Right lobe of liver (tissue), 6 donors: ENCODE measurements at regions not wholly inside any gene's neighbourhood (a gene's known extent, or its start where the extent isn't known, plus 50 kb on each side); places are given as distances from the start of the nearest gene placed in this dataset.

Experiments used
- ATAC-seq, 4 donors: fragments of 200-7000 bp; cut with Tn5 transposase; one replicate each; pipeline ENCODE4 v1.9.1; 2020; ENCODE audit warnings: mild to moderate bottlenecking in 4 of 4, moderate library complexity in 4 of 4
- DNase-seq, 3 donors: peaks; one replicate each; pipeline ENCODE4 v3.0.0-alpha.2; 2020
- H3K27ac ChIP-seq, 3 donors: fragments of 200-600 bp; one replicate each; pipeline ENCODE4 v1.8.0; 2022
- H3K27me3 ChIP-seq, 2 donors: fragments of 200-600 bp; one replicate each; pipeline ENCODE4 v1.8.0; 2022
- H3K36me3 ChIP-seq, 4 donors: fragments of 200-600 bp; sonication (generic) in 1 of 4; one replicate each; pipeline versions ENCODE4 v1.5.1 to v1.8.0; 2017 to 2022; ENCODE audit warnings: control low read depth in 1 of 4
- H3K4me1 ChIP-seq, 4 donors: fragments of 200-600 bp; sonication (generic) in 1 of 4; one replicate each; pipeline versions ENCODE4 v1.5.1 to v1.8.0; 2017 to 2022; ENCODE audit warnings: control low read depth in 1 of 4
- H3K4me3 ChIP-seq, 3 donors: fragments of 200-600 bp; one replicate each; pipeline ENCODE4 v1.8.0; 2022
- H3K9me3 ChIP-seq, 4 donors: fragments of 200-600 bp; sonication (generic) in 1 of 4; one replicate each; pipeline versions ENCODE4 v1.5.1 to v1.8.0; 2017 to 2022; ENCODE audit warnings: control low read depth in 1 of 4
- POLR2A ChIP-seq: fragments of 450-650 bp; IDR thresholded peaks from one replicate; pipeline ENCODE4 v1.6.1; 2017; ENCODE audit warnings: antibody characterized with exemption, mild to moderate bottlenecking
- WGBS: methylation state at CpG from one replicate; pipeline ENCODE4 v1.1.6; 2018; ENCODE audit warnings: low coverage, low lambda C conversion rate; ENCODE audit not compliant: insufficient coverage; ENCODE audit errors: missing lambda C conversion rate; 5-methylcytosine and 5-hydroxymethylcytosine counted together
- intact Hi-C, 2 donors: fragments of 100-400 bp; cut with DNase I; formaldehyde crosslinking; loops; one replicate each; pipeline versions ENCODE4 v1.11.2 to v1.14.1; 2022
- TF ChIP-seq, protein P1 (sequence below), 4 donors: fragments of 200-600 bp in 3 of 4; fragments of 450-650 bp in 1 of 4; IDR thresholded peaks; one replicate each; pipeline versions ENCODE4 v1.5.1 to v1.8.0; 2016 to 2022; ENCODE audit warnings: antibody characterized with exemption in 4 of 4, mild to moderate bottlenecking in 2 of 4
- donor health status: DM: no; HTN: yes; CAD: no.
- donor health status: DM: no; HTN: no; CAD: no.
- donor health status: DM: no; HTN: no; CAD: no.
- donor health status: DM: no; HTN: yes; CAD: no.
- donor health status: DM: no; HTN: yes; CAD: no.

DNA sequence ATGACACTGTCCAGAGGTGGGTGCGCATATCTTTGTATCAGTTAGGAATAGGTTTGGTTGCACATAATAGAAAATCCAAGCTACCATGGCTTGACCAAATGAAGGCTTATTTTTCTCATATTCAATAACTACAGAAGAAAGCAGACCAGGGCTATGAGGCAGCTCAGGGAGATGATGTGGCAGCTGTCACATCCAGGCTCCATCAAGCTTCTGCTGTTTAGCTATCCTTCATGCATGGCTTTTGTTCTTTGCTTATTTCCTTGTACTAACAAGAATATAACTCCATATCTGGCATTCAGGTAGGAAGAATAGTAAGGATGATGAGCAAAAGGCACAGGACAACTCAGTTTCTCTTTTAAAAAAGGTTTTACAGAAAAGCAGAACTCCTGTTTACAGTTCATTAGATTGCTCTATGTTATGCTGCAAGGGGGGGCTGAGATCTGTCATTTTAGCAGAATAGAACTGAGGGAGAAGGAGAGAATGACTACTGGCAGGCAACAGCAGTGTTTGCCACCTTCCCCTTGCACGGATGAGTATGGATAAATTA is 336.1 kb downstream of the MLLT3 start:
- no peak overlapping the region for H3K27ac ChIP-seq
- DNase-seq (no peak), ATAC-seq (no peak)
- no peaks in the 10 kb centered on the region for H3K4me1 ChIP-seq
- no peak overlapping the region for H3K4me3 ChIP-seq
- intact Hi-C loops: no loop called here
- no peaks in the 10 kb centered on the region for H3K9me3 ChIP-seq
- TF ChIP-seq POLR2A: no peak
- TF ChIP-seq, protein P1, sequence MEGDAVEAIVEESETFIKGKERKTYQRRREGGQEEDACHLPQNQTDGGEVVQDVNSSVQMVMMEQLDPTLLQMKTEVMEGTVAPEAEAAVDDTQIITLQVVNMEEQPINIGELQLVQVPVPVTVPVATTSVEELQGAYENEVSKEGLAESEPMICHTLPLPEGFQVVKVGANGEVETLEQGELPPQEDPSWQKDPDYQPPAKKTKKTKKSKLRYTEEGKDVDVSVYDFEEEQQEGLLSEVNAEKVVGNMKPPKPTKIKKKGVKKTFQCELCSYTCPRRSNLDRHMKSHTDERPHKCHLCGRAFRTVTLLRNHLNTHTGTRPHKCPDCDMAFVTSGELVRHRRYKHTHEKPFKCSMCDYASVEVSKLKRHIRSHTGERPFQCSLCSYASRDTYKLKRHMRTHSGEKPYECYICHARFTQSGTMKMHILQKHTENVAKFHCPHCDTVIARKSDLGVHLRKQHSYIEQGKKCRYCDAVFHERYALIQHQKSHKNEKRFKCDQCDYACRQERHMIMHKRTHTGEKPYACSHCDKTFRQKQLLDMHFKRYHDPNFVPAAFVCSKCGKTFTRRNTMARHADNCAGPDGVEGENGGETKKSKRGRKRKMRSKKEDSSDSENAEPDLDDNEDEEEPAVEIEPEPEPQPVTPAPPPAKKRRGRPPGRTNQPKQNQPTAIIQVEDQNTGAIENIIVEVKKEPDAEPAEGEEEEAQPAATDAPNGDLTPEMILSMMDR (IDR thresholded peaks at IDR 0.05): no peak
- no peaks in the 10 kb centered on the region for H3K27me3 ChIP-seq
- no peaks in the 10 kb centered on the region for H3K36me3 ChIP-seq
- WGBS: 39% methylated on average over 2 of the region's 2 CpGs

DNA sequence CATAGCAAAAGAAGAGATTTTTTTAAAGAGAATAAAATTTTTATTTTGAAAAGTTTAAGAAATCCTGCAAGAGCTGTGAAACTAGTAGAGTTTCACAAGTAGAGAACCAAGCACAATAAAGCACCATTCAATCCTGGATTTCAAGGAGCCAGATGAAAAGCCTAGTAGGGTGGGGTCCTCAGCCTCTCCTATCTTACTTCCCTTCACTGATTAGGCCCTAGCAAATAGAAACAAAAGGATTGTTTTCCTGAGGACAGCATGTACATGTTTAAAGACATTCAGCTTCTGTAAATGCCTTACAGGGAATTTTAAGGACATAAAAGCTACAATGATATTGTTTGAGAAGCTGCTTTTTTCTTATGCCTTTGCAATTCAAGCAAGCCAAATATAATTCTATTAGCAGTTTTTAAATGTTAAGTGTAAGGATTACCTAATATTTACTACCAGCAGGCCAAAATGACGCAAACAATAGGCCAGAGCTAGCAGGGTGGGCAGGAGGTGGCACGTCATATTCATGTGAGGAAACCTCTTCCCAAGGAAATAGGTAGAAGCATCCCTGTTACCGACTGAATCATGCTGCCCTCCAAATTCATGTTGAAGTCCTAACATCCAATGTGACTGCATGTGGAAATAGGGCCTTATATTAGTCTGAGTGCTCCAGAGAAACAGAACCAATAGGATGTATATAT is 337.6 kb downstream of the MLLT3 start:
- Histone ChIP-seq H3K36me3 (no peaks in the 10 kb centered on the region), H3K9me3 (no peaks in the 10 kb centered on the region), H3K27me3 (no peaks in the 10 kb centered on the region), H3K4me3 (no peak overlapping the region), H3K27ac (no peak overlapping the region), H3K4me1 (no peaks in the 10 kb centered on the region)
- no peak for DNase-seq
- TF ChIP-seq POLR2A: no peak
- TF ChIP-seq, protein P1 (IDR thresholded peaks at IDR 0.05): no peak
- no peak for ATAC-seq
- WGBS: 33% methylated on average over 1 of the region's 3 CpGs
- intact Hi-C loops: no loop called here

DNA sequence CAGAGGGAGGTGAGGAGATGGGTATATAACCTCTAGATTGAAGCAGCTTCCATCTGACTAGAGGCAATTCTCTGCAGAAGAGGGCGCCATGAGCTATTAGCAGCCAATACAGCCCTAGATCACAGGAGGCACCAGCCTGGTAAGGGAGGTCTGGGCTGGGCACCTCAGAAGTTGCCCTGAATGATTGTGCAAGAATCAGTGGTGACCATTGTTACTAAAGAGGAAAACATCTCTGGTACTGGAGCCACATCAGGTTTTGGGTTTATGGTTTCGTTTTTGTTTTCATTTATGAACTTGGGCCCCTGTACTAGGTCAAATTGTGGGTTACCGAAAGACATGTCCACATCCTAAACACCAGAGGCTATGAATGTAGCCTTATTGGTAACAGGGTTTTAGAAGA is 342.0 kb downstream of the MLLT3 start:
- Histone ChIP-seq H3K36me3 (no peaks in the 10 kb centered on the region), H3K27me3 (no peaks in the 10 kb centered on the region), H3K9me3 (no peaks in the 10 kb centered on the region), H3K27ac (no peak overlapping the region), H3K4me1 (no peaks in the 10 kb centered on the region), H3K4me3 (no peak overlapping the region)
- DNase-seq (no peak), ATAC-seq (no peak)
- TF ChIP-seq, protein P1 (IDR thresholded peaks at IDR 0.05): no peak
- TF ChIP-seq POLR2A: no peak
- intact Hi-C loops: no loop called here
- WGBS: 62% methylated on average over 3 of the region's 3 CpGs

DNA sequence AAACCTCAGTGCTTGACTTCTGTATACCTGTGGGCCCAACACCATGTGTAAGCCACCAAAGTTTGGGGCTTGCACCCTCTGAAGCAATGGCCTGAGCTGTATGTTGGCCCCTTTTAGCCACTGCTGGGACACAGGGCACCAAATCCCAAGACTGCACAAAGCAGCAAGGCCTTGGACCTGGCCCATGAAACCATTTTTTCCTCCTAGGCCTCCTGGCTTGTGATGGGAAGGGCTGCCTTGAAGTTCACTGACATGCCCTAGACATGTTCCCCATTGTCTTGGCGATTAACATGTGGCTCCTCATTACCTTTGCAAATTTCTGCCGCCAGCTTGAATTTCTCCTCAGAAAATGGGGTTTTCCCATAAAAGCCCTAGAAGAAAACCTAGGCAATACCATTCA is 345.5 kb downstream of the MLLT3 start:
- no peak for DNase-seq
- ATAC-seq: no peak
- Histone ChIP-seq H3K36me3 (no peaks in the 10 kb centered on the region), H3K9me3 (no peaks in the 10 kb centered on the region), H3K27ac (no peak overlapping the region), H3K4me1 (no peaks in the 10 kb centered on the region), H3K27me3 (no peaks in the 10 kb centered on the region), H3K4me3 (no peak overlapping the region)
- TF ChIP-seq, protein P1 (IDR thresholded peaks at IDR 0.05): no peak
- no peak for TF ChIP-seq POLR2A
- intact Hi-C loops: no loop called here
- 20% methylated on average over 1 of the region's 2 CpGs for WGBS
